Neural progenitor cell (in vitro differentiated cells): ENCODE measurements at regions not wholly inside any gene's neighbourhood (a gene's known extent, or its start where the extent isn't known, plus 50 kb on each side); places are given as distances from the start of the nearest gene placed in this dataset.

Experiments used
- DNase-seq: peaks from one replicate; pipeline ENCODE4 v3.0.0-alpha.2; 2016; ENCODE audit warnings: low spot score
- H2AFZ ChIP-seq: fragments of 200-600 bp; sonication (generic); replicated peaks from 2 replicates; pipeline ENCODE4 v1.6.1; 2016; ENCODE audit warnings: antibody characterized with exemption
- H3F3A ChIP-seq: fragments of 200-600 bp; sonication (generic); 2 replicates; pipeline ENCODE4 v1.6.1; 2016; ENCODE audit warnings: antibody characterized with exemption, low read depth
- H3K27ac ChIP-seq: fragments of 200-600 bp; sonication (generic); 2 replicates; pipeline ENCODE4 v1.5.1; 2016; ENCODE audit warnings: mild to moderate bottlenecking
- H3K27me3 ChIP-seq: fragments of 200-600 bp; sonication (generic); 2 replicates; pipeline ENCODE4 v1.6.1; 2016; ENCODE audit warnings: mild to moderate bottlenecking, moderate library complexity
- H3K36me3 ChIP-seq: fragments of 200-600 bp; sonication (generic); 2 replicates; pipeline ENCODE4 v1.5.1; 2016
- H3K4me1 ChIP-seq: fragments of 200-600 bp; sonication (generic); 2 replicates; pipeline ENCODE4 v1.6.1; 2016; ENCODE audit warnings: mixed run types
- H3K4me2 ChIP-seq: fragments of 200-600 bp; sonication (generic); 2 replicates; pipeline ENCODE4 v1.6.1; 2016
- H3K4me3 ChIP-seq: fragments of 200-600 bp; sonication (generic); 2 replicates; pipeline ENCODE4 v1.5.1; 2016
- H3K79me2 ChIP-seq: fragments of 200-600 bp; sonication (generic); 2 replicates; pipeline ENCODE4 v1.6.1; 2016; ENCODE audit warnings: low read depth
- H3K9ac ChIP-seq: fragments of 200-600 bp; sonication (generic); 2 replicates; pipeline ENCODE4 v1.6.1; 2016
- H3K9me3 ChIP-seq: fragments of 200-600 bp; sonication (generic); 2 replicates; pipeline ENCODE4 v1.5.1; 2016; ENCODE audit warnings: low read depth
- H4K20me1 ChIP-seq: fragments of 200-600 bp; sonication (generic); 2 replicates; pipeline ENCODE4 v1.6.1; 2016; ENCODE audit warnings: low read depth
- H3K27ac Mint-ChIP-seq: 3 replicates; pipeline ENCODE4 v1.8.0; 2021; ENCODE audit warnings: mixed read lengths
- H3K27me3 Mint-ChIP-seq: 2 replicates; pipeline ENCODE4 v1.8.0; 2022; ENCODE audit warnings: low read depth, mild to moderate bottlenecking, inconsistent platforms, moderate library complexity, mixed read lengths; ENCODE audit not compliant: insufficient read depth
- H3K36me3 Mint-ChIP-seq: 3 replicates; pipeline ENCODE4 v1.8.0; 2021; ENCODE audit warnings: mixed read lengths
- H3K4me1 Mint-ChIP-seq: 3 replicates; pipeline ENCODE4 v1.8.0; 2021; ENCODE audit warnings: mixed read lengths
- H3K4me3 Mint-ChIP-seq: 3 replicates; pipeline ENCODE4 v1.8.0; 2021; ENCODE audit warnings: mild to moderate bottlenecking, moderate library complexity, mixed read lengths
- H3K9me3 Mint-ChIP-seq: 3 replicates; pipeline ENCODE4 v1.8.0; 2020; ENCODE audit warnings: mixed read lengths
- CTCF ChIP-seq: fragments of 200-600 bp; sonication (generic); IDR thresholded peaks from 2 replicates; pipeline ENCODE4 v1.5.1; 2017; ENCODE audit warnings: antibody characterized with exemption, mild to moderate bottlenecking
- EZH2 ChIP-seq: fragments of 200-600 bp; sonication (generic); IDR thresholded peaks from 2 replicates; pipeline ENCODE4 v1.6.1; 2017; ENCODE audit warnings: antibody characterized with exemption, mild to moderate bottlenecking, moderate library complexity
- EZH2phosphoT487 ChIP-seq: fragments of 200-600 bp; sonication (generic); IDR thresholded peaks from 2 replicates; pipeline ENCODE4 v1.6.1; 2017; ENCODE audit warnings: antibody characterized with exemption

DNA sequence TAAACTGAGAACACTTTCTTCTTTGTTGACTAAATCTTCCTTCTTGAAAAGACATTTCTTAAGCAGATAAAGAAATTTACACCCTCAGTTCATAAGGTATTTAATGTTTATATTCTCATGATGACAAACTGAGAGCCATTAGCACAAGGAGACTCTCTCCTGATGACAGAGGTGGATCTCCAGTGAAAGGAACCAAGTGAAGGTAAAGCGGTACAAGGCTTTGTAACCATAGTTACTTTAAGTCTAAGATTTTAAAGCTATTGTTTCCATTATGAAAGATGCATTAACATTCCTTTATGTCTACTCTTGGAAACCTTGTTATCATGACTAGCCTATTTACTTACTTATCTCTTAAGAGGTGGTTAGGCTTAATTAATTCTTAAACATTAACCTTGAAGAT, 737.1 kb downstream of the MECOM start:
- Mint-ChIP-seq H3K4me3 (no peak overlapping the region), H3K27ac (no peak overlapping the region)
- H3K4me3 ChIP-seq: no peak overlapping the region

GRCh38 chr3:168925568-168925967, 737.9 kb downstream of the MECOM start:
- Histone ChIP-seq H4K20me1 (no peaks in the 10 kb centered on the region), H3K4me2 (no peak overlapping the region), H3K4me3 (no peak overlapping the region), H3K79me2 (no peaks in the 10 kb centered on the region), H3K9ac (no peak overlapping the region), H3K9me3 (no peaks in the 10 kb centered on the region), H3K4me1 (peaks cover 16% of the 10 kb centered on the region), H3F3A (no peaks in the 10 kb centered on the region), H3K36me3 (no peaks in the 10 kb centered on the region), H3K27ac (no peak overlapping the region), H2AFZ (no peak overlapping the region), H3K27me3 (no peaks in the 10 kb centered on the region)
- H3K4me1 Mint-ChIP-seq: peaks cover 11% of the 10 kb centered on the region
- no peaks in the 10 kb centered on the region for H3K27me3 Mint-ChIP-seq
- no peak for DNase-seq
- H3K27ac Mint-ChIP-seq: no peak overlapping the region
- peaks cover 2% of the 10 kb centered on the region for H3K9me3 Mint-ChIP-seq
- no peak for TF ChIP-seq CTCF
- no peak for TF ChIP-seq EZH2
- no peak for TF ChIP-seq EZH2phosphoT487
- H3K36me3 Mint-ChIP-seq: no peaks in the 10 kb centered on the region
- H3K4me3 Mint-ChIP-seq: no peak overlapping the region

More for the DNA sequence above, 737.1 kb downstream of the MECOM start:
- H3K27me3 ChIP-seq: no peaks in the 10 kb centered on the region
- peaks cover 6% of the 10 kb centered on the region for H3K9me3 Mint-ChIP-seq
- no peak overlapping the region for H2AFZ ChIP-seq
- no peaks in the 10 kb centered on the region for H3K9me3 ChIP-seq
- TF ChIP-seq EZH2phosphoT487: no peak
- TF ChIP-seq CTCF: no peak
- TF ChIP-seq EZH2: no peak
- H3K4me1 ChIP-seq: peaks cover 16% of the 10 kb centered on the region
- peaks cover 3% of the 10 kb centered on the region for H3K27me3 Mint-ChIP-seq
- H3K27ac ChIP-seq: no peak overlapping the region
- H3K4me1 Mint-ChIP-seq: peaks cover 11% of the 10 kb centered on the region
- peak overlapping the region; percentile 8 for H3K4me2 ChIP-seq
- no peak overlapping the region for H3K9ac ChIP-seq
- no peaks in the 10 kb centered on the region for H3K79me2 ChIP-seq
- H3F3A ChIP-seq: no peaks in the 10 kb centered on the region
- no peaks in the 10 kb centered on the region for H3K36me3 ChIP-seq
- no peaks in the 10 kb centered on the region for H4K20me1 ChIP-seq
- no peaks in the 10 kb centered on the region for H3K36me3 Mint-ChIP-seq
- DNase-seq: no peak

- H3K4me3 ChIP-seq: no peak overlapping the region
- no peaks in the 10 kb centered on the region for H3K79me2 ChIP-seq
- Mint-ChIP-seq H3K9me3 (no peaks in the 10 kb centered on the region), H3K27me3 (no peaks in the 10 kb centered on the region), H3K36me3 (no peaks in the 10 kb centered on the region), H3K27ac (no peak overlapping the region), H3K4me3 (no peak overlapping the region), H3K4me1 (peaks cover 3% of the 10 kb centered on the region)
- TF ChIP-seq EZH2: no peak
- TF ChIP-seq CTCF: no peak
- TF ChIP-seq EZH2phosphoT487: no peak
- no peaks in the 10 kb centered on the region for H3K4me1 ChIP-seq
- no peaks in the 10 kb centered on the region for H3K9me3 ChIP-seq
- DNase-seq: no peak
- H3K4me2 ChIP-seq: no peak overlapping the region
- no peaks in the 10 kb centered on the region for H4K20me1 ChIP-seq
- H3K36me3 ChIP-seq: no peaks in the 10 kb centered on the region
- H3F3A ChIP-seq: no peaks in the 10 kb centered on the region
- H3K9ac ChIP-seq: no peak overlapping the region
- no peak overlapping the region for H2AFZ ChIP-seq
- no peaks in the 10 kb centered on the region for H3K27me3 ChIP-seq
- no peak overlapping the region for H3K27ac ChIP-seq
Measured at GRCh38 chr3:168914662-168915061, 748.9 kb downstream of the MECOM start.

- Histone ChIP-seq H3K9ac (no peak overlapping the region), H4K20me1 (no peaks in the 10 kb centered on the region), H2AFZ (no peak overlapping the region), H3K27me3 (no peaks in the 10 kb centered on the region), H3K4me2 (no peak overlapping the region), H3K9me3 (no peaks in the 10 kb centered on the region), H3F3A (no peaks in the 10 kb centered on the region), H3K27ac (no peak overlapping the region), H3K36me3 (no peaks in the 10 kb centered on the region), H3K4me3 (no peak overlapping the region), H3K4me1 (no peaks in the 10 kb centered on the region), H3K79me2 (no peaks in the 10 kb centered on the region)
- TF ChIP-seq EZH2phosphoT487 (no peak), EZH2 (no peak), CTCF (no peak)
- no peak for DNase-seq
- H3K9me3 Mint-ChIP-seq: no peaks in the 10 kb centered on the region
- no peak overlapping the region for H3K27ac Mint-ChIP-seq
- H3K36me3 Mint-ChIP-seq: no peaks in the 10 kb centered on the region
- no peaks in the 10 kb centered on the region for H3K27me3 Mint-ChIP-seq
- no peak overlapping the region for H3K4me3 Mint-ChIP-seq
- peaks cover 3% of the 10 kb centered on the region for H3K4me1 Mint-ChIP-seq
Measured at GRCh38 chr3:168909260-168909659, 754.3 kb downstream of the MECOM start.
